Esophagus mucosa (tissue), 1 donor: ENCODE measurements at regions not wholly inside any gene's neighbourhood (a gene's known extent, or its start where the extent isn't known, plus 50 kb on each side); places are given as distances from the start of the nearest gene placed in this dataset.

Experiments used
- ATAC-seq: fragments of 200-7000 bp; cut with Tn5 transposase; one replicate; pipeline ENCODE4 v1.9.1; 2020
- donor health status: DM: yes; HTN: yes; CAD: no.

GRCh38 chr9:89697553-89697952, 92.7 kb downstream of the GADD45G start:
- no peak for ATAC-seq

GRCh38 chr9:89698411-89699005, 93.7 kb downstream of the GADD45G start:
- no peak for ATAC-seq

GRCh38 chr9:89699646-89700045, 94.8 kb downstream of the GADD45G start:
- ATAC-seq: no peak

- no peak for ATAC-seq
Observed at GRCh38 chr9:89701221-89701798, 96.5 kb downstream of the GADD45G start.

- no peak for ATAC-seq
Observed at GRCh38 chr9:89702401-89702800, 97.6 kb downstream of the GADD45G start.

GRCh38 chr9:89705651-89706050, 100.8 kb downstream of the GADD45G start:
- no peak for ATAC-seq

GRCh38 chr9:89706086-89706485, 101.3 kb downstream of the GADD45G start:
- no peak for ATAC-seq

GRCh38 chr9:89706731-89707191, 101.9 kb downstream of the GADD45G start:
- ATAC-seq: no peak

GRCh38 chr9:89710697-89711096, 105.9 kb downstream of the GADD45G start:
- no peak for ATAC-seq

GRCh38 chr9:89711866-89712265, 107.1 kb downstream of the GADD45G start:
- ATAC-seq: peak; percentile 25

GRCh38 chr9:89712283-89712682, 107.5 kb downstream of the GADD45G start:
- no peak for ATAC-seq

- ATAC-seq: peak; percentile 58
Observed at GRCh38 chr9:89714321-89714720, 109.5 kb downstream of the GADD45G start.

- ATAC-seq: no peak
Observed at GRCh38 chr9:89715318-89715858, 110.6 kb downstream of the GADD45G start.

GRCh38 chr9:89715881-89716280, 111.1 kb downstream of the GADD45G start:
- no peak for ATAC-seq

- no peak for ATAC-seq
Observed at GRCh38 chr9:89716559-89716958, 111.7 kb downstream of the GADD45G start.

- no peak for ATAC-seq
Observed at GRCh38 chr9:89718176-89718575, 113.4 kb downstream of the GADD45G start.

GRCh38 chr9:89718651-89719050, 113.8 kb downstream of the GADD45G start:
- no peak for ATAC-seq

GRCh38 chr9:89719202-89719601, 114.4 kb downstream of the GADD45G start:
- ATAC-seq: no peak

- ATAC-seq: no peak
Observed at GRCh38 chr9:89720696-89721175, 115.9 kb downstream of the GADD45G start.

- no peak for ATAC-seq
Observed at GRCh38 chr9:89721176-89721700, 116.4 kb downstream of the GADD45G start.

GRCh38 chr9:89721971-89722530, 117.2 kb downstream of the GADD45G start:
- no peak for ATAC-seq

GRCh38 chr9:89722712-89723111, 117.9 kb downstream of the GADD45G start:
- no peak for ATAC-seq

- no peak for ATAC-seq
Observed at GRCh38 chr9:89723469-89724100, 118.8 kb downstream of the GADD45G start.
